DND-41 (cell line): ENCODE measurements at regions not wholly inside any gene's neighbourhood (a gene's known extent, or its start where the extent isn't known, plus 50 kb on each side); places are given as distances from the start of the nearest gene placed in this dataset.

Source experiments
- ATAC-seq: fragments of 200-7000 bp; cut with Tn5 transposase; 3 replicates; pipeline ENCODE4 v1.9.1; 2021; ENCODE audit warnings: low read depth; ENCODE audit not compliant: insufficient read depth
- DNase-seq: peaks from one replicate; pipeline ENCODE4 v3.0.0-alpha.2; 2020
- H2AFZ ChIP-seq: 2 replicates; pipeline ENCODE4 v1.6.0; 2012; ENCODE audit warnings: low read depth, low read length
- H3K27ac ChIP-seq: 2 replicates; pipeline ENCODE4 v1.5.1; 2012; ENCODE audit warnings: low read length, inconsistent platforms
- H3K27me3 ChIP-seq: fragments of 200-600 bp; sonication (generic); 2 replicates; pipeline ENCODE4 v1.6.0; 2012; ENCODE audit warnings: low read length, mild to moderate bottlenecking, inconsistent platforms; ENCODE audit not compliant: insufficient read depth, poor library complexity
- H3K36me3 ChIP-seq: 2 replicates; pipeline ENCODE4 v1.5.1; 2012; ENCODE audit warnings: low read length, inconsistent platforms; ENCODE audit not compliant: insufficient read depth
- H3K4me1 ChIP-seq: 2 replicates; pipeline ENCODE4 v1.5.1; 2012; ENCODE audit warnings: mild to moderate bottlenecking, low read length; ENCODE audit not compliant: insufficient read depth
- H3K4me2 ChIP-seq: 2 replicates; pipeline ENCODE4 v1.6.0; 2012; ENCODE audit warnings: mild to moderate bottlenecking, moderate library complexity, low read length, inconsistent platforms; ENCODE audit not compliant: insufficient read depth
- H3K4me3 ChIP-seq, 2 experiments: fragments of 200-600 bp in 1 of 2; shearing (Covaris generic) in 1 of 2; 2 replicates each; pipeline ENCODE4 v1.5.1; 2012 to 2016; ENCODE audit warnings: inconsistent platforms in 2 of 2, low read length in 2 of 2, mild to moderate bottlenecking in 2 of 2, low read depth in 1 of 2, moderate library complexity in 1 of 2
- H3K79me2 ChIP-seq: 2 replicates; pipeline ENCODE4 v1.6.0; 2012; ENCODE audit warnings: low read length, inconsistent platforms; ENCODE audit not compliant: insufficient read depth
- H3K9ac ChIP-seq: 2 replicates; pipeline ENCODE4 v1.6.0; 2012; ENCODE audit warnings: low read depth, mild to moderate bottlenecking, inconsistent platforms, low read length, moderate library complexity
- H3K9me3 ChIP-seq: 2 replicates; pipeline ENCODE4 v1.5.1; 2012; ENCODE audit warnings: low read length, moderate library complexity, mild to moderate bottlenecking, inconsistent platforms; ENCODE audit not compliant: insufficient read depth, severe bottlenecking
- H4K20me1 ChIP-seq: 2 replicates; pipeline ENCODE4 v1.6.0; 2012; ENCODE audit warnings: low read length; ENCODE audit not compliant: insufficient read depth
- EZH2 ChIP-seq: IDR thresholded peaks from 3 replicates; pipeline ENCODE4 v1.6.1; 2012; ENCODE audit warnings: borderline replicate concordance, low read depth, mild to moderate bottlenecking, moderate library complexity, low read length, inconsistent platforms; ENCODE audit not compliant: severe bottlenecking
- TF ChIP-seq, protein P1 (sequence below): IDR thresholded peaks from 2 replicates; pipeline ENCODE4 v1.5.1; 2012; ENCODE audit warnings: borderline replicate concordance, low read length, moderate library complexity, mild to moderate bottlenecking; ENCODE audit not compliant: poor library complexity, severe bottlenecking; ENCODE audit errors: extremely low read depth

DNA sequence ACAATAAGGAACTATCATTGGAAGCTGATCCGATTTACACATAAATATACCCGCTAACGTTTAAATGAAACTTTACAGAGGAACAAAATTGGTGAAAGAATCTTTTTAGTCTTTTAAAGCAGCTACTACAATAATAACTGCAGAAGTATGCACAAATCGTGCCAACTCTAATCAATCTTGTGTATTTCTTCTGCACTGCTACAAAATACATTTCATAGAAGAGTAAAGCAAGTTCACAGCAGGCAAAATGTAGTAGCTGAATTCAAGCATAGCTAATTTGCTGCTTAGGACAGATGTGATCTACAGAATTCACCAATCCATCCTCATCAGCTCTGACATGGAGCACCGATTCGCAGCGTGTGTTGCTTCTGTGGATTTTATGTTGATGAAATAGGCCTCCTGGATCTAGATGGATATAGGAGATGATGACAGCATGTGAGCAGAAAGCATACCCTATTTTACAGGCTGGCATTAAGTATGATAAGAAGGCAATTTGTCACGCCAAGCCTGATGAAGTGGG, 367.3 kb upstream of the FGF13 start:
- DNase-seq: no peak
- H3K4me1 ChIP-seq: no peaks in the 10 kb centered on the region
- no peak overlapping the region for H3K27ac ChIP-seq
- no peak overlapping the region for H3K9ac ChIP-seq
- TF ChIP-seq, protein P1, sequence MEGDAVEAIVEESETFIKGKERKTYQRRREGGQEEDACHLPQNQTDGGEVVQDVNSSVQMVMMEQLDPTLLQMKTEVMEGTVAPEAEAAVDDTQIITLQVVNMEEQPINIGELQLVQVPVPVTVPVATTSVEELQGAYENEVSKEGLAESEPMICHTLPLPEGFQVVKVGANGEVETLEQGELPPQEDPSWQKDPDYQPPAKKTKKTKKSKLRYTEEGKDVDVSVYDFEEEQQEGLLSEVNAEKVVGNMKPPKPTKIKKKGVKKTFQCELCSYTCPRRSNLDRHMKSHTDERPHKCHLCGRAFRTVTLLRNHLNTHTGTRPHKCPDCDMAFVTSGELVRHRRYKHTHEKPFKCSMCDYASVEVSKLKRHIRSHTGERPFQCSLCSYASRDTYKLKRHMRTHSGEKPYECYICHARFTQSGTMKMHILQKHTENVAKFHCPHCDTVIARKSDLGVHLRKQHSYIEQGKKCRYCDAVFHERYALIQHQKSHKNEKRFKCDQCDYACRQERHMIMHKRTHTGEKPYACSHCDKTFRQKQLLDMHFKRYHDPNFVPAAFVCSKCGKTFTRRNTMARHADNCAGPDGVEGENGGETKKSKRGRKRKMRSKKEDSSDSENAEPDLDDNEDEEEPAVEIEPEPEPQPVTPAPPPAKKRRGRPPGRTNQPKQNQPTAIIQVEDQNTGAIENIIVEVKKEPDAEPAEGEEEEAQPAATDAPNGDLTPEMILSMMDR: no peak
- no peak for TF ChIP-seq EZH2
- ATAC-seq: no peak
- H2AFZ ChIP-seq: no peak overlapping the region
- H3K9me3 ChIP-seq: no peaks in the 10 kb centered on the region
- H3K4me3 ChIP-seq: no peak overlapping the region
- H3K27me3 ChIP-seq: no peaks in the 10 kb centered on the region
- H3K79me2 ChIP-seq: no peaks in the 10 kb centered on the region
- H3K4me2 ChIP-seq: no peak overlapping the region
- H3K36me3 ChIP-seq: no peaks in the 10 kb centered on the region
- H4K20me1 ChIP-seq: no peaks in the 10 kb centered on the region

DNA sequence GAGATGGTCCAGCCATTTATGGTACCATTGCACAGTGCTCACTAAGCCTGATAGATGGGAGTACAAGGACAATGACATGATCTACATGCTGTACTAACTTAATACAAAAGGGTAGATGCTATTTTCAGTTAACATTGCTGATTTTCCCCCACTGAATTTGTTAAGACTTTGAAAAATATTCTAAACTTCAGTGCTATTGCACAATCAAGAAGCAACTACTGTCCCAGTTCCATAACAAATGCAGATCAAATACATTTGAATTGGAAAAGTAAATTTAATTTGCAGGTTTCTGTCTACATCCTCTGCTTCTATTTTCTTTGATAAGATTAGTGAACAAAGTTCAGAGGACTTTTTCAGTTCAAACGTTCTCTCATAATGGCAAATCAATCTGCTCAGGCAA, 366.8 kb upstream of the FGF13 start:
- Histone ChIP-seq H3K79me2 (no peaks in the 10 kb centered on the region), H3K27me3 (no peaks in the 10 kb centered on the region), H3K36me3 (no peaks in the 10 kb centered on the region), H2AFZ (no peak overlapping the region), H3K27ac (no peak overlapping the region), H4K20me1 (no peaks in the 10 kb centered on the region), H3K9me3 (no peaks in the 10 kb centered on the region), H3K4me2 (no peak overlapping the region), H3K4me3 (no peak overlapping the region), H3K9ac (no peak overlapping the region), H3K4me1 (no peaks in the 10 kb centered on the region)
- DNase-seq (no peak), ATAC-seq (no peak)
- no peak for TF ChIP-seq EZH2
- TF ChIP-seq, protein P1: no peak

DNA sequence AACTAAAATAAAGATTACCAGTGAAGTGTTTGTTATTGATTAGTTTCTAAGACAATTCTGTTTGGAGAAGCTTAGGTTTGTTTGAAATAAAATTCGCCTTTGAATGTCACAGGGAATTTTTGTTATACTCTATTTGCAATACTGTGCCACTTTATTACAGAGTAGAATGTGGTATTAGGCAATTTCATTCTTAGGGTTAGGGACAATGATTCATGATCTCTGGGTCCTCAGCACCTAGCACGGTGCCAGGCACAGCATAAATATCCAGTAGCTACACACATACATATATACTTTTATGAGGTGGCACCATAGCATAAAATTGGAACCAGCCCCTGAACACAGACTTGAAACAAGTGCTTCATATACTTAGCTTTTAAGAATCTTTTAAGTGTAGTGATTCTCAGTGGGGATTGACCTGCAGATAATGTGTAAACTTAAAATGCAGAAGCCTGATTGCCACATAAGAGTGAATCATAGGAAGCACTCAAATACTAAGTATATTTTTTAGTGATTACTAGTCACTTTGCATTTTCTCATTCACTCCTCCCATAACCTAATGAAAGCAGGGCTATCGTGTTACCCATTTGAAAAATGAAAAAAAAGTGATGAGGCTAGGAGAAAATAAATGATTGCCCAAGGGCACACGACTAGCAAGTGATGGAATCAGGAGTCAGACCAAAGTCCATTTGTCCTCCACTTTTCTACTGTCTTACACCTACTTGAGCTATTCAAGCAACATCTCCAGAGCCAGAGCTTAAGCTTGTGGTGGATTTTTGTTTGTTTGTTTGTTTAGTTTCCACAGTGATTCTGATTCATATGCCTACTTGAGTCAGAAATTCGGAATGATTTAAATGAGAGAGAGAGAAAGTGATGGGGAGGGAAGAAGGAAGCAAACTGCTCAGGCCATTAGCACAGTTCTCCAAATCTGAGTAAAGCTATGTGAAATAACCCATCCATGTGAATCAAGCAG, 366.0 kb upstream of the FGF13 start:
- Histone ChIP-seq H3K4me3 (no peak overlapping the region), H3K9me3 (no peaks in the 10 kb centered on the region), H3K27me3 (no peaks in the 10 kb centered on the region), H3K9ac (no peak overlapping the region), H3K27ac (no peak overlapping the region), H4K20me1 (no peaks in the 10 kb centered on the region), H3K4me2 (no peak overlapping the region), H3K79me2 (no peaks in the 10 kb centered on the region), H3K36me3 (no peaks in the 10 kb centered on the region), H3K4me1 (no peaks in the 10 kb centered on the region), H2AFZ (no peak overlapping the region)
- ATAC-seq (no peak), DNase-seq (no peak)
- TF ChIP-seq EZH2: no peak
- TF ChIP-seq, protein P1: no peak
